NCI-H524 (cell line): ENCODE measurements at regions not wholly inside any gene's neighbourhood (a gene's known extent, or its start where the extent isn't known, plus 50 kb on each side); places are given as distances from the start of the nearest gene placed in this dataset.

Source experiments
- DNase-seq, 2 experiments: peaks; one replicate each; lab custom pipeline; 2025; lab: John Stamatoyannopoulos, UW

DNA sequence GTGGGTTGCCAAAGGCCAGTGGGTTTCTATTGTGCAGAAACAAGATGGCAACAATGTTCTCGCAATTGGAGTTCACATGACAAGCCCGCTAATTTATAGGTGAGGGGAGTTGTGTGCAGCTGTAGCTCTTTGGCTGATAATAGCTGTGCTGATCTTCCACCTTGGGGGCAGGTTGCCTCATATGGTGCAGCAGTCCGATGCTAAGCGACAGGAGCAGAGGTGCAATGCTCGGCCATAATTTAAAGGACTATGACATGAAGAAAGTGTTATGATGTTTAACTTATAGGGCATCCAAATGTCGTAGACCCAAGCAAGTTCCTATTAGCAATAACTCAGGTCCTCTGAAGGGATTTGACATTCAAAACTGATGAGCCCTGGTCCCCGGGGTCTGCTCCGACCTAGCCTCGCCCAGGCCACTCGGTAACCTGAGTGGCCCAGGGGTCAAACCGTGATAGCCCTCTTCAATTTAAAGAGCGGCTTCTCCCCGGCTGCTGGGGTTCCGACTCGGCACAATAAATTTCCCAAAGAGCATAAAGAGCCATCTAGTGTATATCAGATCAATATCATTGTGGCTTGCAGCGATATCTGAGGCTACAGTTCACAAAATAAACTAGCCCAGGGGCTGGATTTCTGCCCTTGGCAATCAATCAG, 724.0 kb downstream of the IRX1 start:
- DNase-seq, result no peak

GRCh38 chr5:4330327-4330726, 734.7 kb downstream of the IRX1 start:
- no peak for DNase-seq

- DNase-seq, result no peak
Measured at GRCh38 chr5:4335078-4335477, 739.4 kb downstream of the IRX1 start.

DNA sequence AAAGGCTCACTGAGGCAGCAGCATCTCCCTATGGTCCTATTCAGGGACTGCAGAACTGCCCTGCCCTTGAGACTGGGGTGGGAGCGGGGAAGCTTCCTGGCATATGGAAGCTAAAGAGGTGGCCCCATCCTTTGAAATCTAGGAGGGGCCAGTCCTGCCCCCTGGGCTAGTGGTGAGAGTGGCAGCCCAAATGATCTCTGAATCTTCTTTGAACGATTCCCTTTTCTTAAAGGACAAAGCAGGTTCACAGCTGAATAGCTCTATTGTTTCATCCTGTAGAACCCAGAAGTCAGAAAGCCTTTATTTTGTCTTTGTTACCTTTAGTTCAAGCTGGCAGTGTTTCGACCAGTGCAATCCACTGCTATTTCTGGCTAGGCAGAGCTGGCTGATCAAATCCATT, 741.9 kb downstream of the IRX1 start:
- no peak for DNase-seq

GRCh38 chr5:4339949-4340348, 744.3 kb downstream of the IRX1 start:
- DNase-seq, result no peak

GRCh38 chr5:4345850-4346249, 750.2 kb downstream of the IRX1 start:
- no peak for DNase-seq

DNA sequence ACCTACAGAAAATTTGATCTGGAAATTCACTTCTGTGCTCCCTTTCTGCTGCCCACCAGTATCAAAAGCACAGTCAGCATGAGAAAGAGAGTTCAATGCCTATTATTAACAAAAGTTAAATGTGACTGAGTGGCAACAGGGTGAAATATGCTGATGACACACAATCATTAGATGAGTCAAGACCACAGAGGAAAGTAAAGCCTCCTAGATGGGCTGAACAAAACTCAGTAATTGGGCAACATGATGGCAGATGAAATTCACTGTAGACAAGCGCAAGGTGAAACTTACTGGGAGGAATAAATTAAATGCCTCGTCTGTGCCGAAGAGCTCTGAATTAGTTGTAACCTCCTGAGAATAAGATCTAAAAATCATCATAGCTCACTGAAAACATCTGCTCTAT, 752.8 kb downstream of the IRX1 start:
- DNase-seq, result no peak

DNA sequence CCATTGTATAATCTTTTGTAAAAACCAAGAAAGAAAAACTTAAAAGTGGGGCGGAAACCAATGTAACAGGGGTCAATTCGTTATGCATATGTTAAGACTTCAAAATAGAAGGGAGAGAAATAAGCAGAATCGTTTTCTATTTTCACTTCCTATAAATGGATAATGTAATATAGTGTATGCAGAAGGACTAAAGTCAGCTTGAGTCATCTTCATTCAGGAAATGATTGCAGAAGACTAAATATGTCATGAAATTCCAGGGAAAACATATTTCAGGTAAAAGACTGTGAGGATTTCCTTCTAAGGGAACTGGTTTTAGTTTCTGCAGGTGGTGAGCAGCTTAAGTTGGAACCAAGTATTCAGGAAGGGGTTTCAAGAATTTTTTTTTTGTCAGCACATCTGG, 753.3 kb downstream of the IRX1 start:
- no peak for DNase-seq

DNA sequence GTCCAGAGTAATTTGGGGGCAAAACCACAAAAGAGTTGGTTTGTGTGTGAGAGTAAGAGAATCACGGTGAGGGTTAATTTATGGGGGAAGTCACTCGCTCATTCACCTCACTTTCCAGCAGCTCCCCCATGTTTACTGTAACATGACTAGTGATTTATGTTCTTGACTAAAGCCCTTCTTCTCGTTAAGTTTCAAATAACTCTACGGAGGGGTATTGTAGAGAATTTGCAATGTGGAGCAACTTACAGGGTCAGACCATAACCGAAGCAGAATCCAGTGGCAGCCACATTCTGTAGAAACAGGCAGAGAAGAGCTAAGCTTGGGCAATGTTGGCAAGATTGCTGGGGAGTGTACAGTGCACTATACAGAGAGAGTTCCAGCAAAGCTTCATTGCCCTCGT, 760.6 kb downstream of the IRX1 start:
- DNase-seq, result no peak

DNA sequence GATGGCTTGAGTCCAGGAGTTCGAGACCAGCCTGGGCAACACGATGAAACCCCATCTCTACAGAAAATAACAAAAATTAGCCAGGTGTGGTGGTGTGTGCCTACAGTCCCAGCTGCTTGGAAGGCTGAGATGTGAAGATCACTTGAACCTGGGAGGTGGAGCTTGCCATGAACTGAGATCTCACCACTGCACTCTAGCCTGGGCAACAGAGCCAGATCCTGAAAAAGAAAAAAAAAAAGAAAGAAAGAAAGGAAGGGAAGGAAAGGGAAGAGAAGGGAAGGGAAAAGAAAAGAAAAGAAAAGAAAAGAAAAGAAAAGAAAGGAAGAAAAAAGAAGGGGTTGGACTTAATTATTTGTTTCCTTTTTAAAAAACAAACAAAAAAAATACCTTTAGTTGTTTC, 764.2 kb downstream of the IRX1 start:
- DNase-seq, result no peak

- DNase-seq, result no peak
Measured at GRCh38 chr5:4361753-4362152, 766.1 kb downstream of the IRX1 start.

- DNase-seq, result no peak
Measured at GRCh38 chr5:4362411-4362810, 766.8 kb downstream of the IRX1 start.

GRCh38 chr5:4363045-4363444, 767.4 kb downstream of the IRX1 start:
- DNase-seq, result no peak

GRCh38 chr5:4366628-4367027, 771.0 kb downstream of the IRX1 start:
- no peak for DNase-seq

DNA sequence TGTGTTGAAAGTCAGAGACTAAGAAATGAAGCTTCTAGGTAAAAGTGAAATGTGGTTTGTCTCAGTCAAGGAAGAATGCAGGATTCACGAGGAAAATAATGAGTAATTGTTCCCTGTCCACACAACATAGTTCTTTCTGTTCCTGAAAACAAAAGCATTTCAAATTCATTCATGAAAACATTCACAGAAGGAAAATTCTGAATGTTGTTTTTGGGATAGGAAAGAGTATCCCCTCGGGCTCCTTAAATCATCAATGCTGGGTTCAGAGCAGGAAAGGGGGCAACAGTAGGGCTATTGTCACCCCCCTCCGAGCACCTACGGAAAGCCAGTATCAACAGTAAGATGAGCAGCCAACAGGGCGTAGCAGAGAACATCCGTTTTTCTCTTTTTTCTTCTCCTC, 769.9 kb upstream of the ADAMTS16 start:
- no peak for DNase-seq

GRCh38 chr5:4372481-4372880, 767.6 kb upstream of the ADAMTS16 start:
- DNase-seq, result no peak

- DNase-seq, result no peak
Measured at GRCh38 chr5:4373051-4373820, 766.9 kb upstream of the ADAMTS16 start.

DNA sequence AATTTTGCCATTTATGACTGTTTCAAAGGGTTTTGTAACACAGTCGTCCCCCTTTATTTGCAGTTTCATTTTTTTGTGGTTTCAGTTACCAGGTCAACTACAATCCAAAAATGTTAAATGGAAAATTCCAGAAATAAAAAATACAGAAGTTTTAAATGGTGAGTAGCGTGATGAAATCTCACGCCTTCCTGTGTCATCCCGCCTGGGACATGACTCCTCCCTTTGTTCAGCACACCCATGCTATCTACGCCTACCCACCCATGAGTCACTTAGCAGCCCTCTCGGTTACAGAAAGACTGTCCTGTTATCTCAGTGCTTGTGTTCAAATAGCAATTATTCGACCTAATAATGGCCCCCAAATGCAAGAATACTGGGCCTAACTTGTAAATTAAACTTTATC, 765.3 kb upstream of the ADAMTS16 start:
- no peak for DNase-seq

DNA sequence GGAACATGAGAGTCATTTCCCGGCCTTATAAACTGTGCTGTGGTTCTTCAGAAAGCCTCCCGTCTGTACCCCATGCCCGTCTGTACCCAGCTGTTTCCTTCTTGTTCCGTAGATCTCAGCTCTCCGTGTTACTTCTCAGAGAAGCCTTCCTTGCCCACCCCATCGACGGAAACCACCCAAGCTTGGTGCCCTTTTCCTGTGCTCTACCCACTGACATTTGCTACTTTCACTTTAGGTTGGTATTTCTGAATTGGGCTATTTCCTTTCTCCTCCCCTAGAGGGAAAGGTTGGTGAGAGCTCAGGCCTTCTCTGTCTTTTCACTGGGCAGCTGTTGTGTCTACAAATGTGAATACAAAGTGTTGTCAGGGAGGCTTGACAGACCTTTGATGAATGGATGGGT, 764.5 kb upstream of the ADAMTS16 start:
- no peak for DNase-seq

DNA sequence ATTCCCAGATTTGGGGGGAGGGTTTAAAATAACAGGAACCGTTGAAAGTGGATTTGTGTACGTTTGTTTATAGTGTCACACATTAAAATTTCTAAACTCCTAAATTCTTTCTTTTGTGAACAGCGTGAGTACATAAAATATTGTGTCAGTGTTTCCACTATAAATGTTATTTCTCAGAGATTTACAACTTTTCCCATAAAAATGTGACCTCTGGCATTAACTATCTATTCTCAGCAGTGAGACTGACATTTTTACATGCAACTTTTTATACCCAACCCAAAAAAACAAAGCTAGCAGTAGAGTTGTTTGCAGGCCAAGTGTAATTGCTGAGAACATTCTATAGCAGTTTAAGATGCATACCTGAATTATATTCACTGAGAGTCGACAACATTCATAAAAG, 757.0 kb upstream of the ADAMTS16 start:
- no peak for DNase-seq

DNA sequence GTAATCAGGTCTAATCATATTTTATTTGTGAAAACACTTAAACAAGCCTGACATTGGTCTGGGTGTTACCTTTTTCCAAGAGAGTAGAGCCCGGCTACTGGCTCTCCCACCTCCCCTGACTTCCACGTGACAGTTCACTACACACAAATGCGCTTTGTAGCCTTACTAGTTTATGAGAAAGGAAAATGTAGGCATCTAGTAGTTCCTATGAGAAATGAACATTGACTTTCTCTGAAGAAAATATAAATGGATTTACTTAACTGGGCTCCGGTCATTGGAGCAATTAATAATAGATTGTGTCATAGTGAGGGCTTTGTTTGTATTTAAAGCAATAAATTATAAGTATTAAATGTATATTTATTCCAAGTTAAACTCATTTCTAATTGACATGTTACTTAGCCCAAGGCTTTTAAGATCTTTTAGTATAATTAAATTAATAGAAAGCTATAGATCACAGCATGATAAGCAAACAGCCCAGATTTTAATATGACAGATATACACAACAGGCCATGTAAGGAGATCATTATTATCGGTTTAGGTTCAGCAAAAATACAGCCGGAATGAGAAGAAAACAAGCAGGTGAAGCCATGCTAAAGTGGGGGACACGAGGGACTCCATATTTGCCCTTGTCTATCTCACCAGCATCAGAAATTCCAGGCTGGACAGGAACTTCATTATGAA, 756.5 kb upstream of the ADAMTS16 start:
- DNase-seq, result no peak

DNA sequence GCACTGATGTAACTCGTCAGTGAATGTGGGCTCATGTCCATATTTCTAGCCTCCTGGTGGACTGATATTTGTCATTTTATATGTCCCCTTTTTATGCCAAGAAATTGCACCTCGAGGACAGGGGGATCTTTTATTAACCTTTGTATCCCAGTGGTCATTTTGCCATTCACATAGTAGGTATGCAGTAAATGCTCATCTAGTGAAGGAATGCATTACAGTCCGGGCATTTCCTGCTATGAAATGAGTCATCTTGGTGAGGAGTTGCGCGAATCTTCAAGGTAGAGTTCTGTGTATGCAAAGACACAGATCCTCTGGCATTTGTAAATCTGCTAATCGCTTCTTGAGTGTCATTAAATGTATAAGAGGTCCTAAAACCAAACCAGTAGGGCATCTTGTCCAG, 755.5 kb upstream of the ADAMTS16 start:
- peak in 1 of 2 experiments; percentile 32 for DNase-seq

GRCh38 chr5:4386152-4386551, 754.0 kb upstream of the ADAMTS16 start:
- DNase-seq, result no peak
